GM12875 (cell line): ENCODE measurements at regions not wholly inside any gene's neighbourhood (a gene's known extent, or its start where the extent isn't known, plus 50 kb on each side); places are given as distances from the start of the nearest gene placed in this dataset.

Experiments
- H3K4me3 ChIP-seq: one replicate; pipeline ENCODE4 v1.5.1; 2011; ENCODE audit warnings: low read depth, low read length, control low read depth
- TF ChIP-seq, protein P1 (sequence below): IDR thresholded peaks from 2 replicates; pipeline ENCODE4 v1.5.1; 2011; ENCODE audit warnings: low read depth, mild to moderate bottlenecking, control low read depth, inconsistent platforms, low read length, moderate library complexity, borderline replicate concordance; ENCODE audit not compliant: insufficient read depth

DNA sequence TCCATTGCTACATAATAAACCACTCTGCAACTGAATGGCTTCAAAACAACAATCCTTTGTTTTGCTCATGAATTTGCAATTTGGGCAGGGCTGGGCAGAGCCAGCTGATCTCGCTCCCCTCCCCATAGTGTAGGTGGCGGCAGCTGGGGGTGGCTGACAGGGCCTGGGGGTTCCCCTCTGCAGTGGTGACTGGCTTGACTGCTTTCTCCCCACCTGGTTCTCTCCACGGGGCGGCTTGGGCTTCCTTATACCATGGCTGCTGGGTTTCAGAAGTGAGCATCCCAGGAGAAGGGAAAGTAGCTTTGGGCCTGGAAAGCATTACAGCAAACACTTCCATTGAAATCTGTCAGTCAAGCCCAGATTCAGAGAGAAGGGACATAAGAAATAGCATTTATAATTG lies 129.7 kb upstream of the ZBTB40 start:
- H3K4me3 ChIP-seq: no peak overlapping the region
- TF ChIP-seq, protein P1, sequence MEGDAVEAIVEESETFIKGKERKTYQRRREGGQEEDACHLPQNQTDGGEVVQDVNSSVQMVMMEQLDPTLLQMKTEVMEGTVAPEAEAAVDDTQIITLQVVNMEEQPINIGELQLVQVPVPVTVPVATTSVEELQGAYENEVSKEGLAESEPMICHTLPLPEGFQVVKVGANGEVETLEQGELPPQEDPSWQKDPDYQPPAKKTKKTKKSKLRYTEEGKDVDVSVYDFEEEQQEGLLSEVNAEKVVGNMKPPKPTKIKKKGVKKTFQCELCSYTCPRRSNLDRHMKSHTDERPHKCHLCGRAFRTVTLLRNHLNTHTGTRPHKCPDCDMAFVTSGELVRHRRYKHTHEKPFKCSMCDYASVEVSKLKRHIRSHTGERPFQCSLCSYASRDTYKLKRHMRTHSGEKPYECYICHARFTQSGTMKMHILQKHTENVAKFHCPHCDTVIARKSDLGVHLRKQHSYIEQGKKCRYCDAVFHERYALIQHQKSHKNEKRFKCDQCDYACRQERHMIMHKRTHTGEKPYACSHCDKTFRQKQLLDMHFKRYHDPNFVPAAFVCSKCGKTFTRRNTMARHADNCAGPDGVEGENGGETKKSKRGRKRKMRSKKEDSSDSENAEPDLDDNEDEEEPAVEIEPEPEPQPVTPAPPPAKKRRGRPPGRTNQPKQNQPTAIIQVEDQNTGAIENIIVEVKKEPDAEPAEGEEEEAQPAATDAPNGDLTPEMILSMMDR: no peak

DNA sequence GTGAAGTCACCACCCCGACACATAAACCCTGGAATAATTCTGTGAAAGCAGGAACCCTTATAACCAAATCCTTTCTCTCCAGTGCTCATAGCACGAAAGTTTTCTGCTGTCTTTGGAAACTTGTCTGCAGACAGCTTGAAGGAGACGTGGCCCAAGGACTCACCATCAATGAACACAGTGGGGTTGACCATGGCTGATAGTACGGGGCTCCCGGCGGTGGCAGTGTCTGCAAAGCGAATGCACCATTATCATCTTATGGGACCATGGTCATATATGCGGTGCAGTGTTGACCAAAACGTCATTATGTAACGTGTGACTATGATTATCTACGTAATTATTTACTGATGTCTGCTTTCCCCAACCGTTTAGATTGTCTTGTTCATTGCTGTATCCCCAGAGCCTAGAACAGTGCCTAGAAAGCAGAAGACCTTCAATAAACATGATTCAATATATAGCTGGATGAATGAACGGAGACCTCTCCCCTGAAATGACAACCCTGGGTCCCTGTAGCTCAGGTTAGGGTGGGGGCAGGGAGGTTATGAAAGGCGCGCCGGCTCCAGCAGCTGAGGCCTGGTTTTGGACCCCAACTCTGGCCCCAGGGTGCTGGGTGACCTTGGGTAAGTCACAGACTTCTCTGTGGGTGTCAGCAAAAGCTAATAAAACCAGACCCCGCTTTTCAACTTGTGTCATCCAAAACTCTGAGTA lies 128.4 kb upstream of the ZBTB40 start:
- TF ChIP-seq, protein P1: no peak
- H3K4me3 ChIP-seq: no peak overlapping the region

- TF ChIP-seq, protein P1: no peak
- no peak overlapping the region for H3K4me3 ChIP-seq
Observed at GRCh38 chr1:22323846-22324504, 127.7 kb upstream of the ZBTB40 start.

DNA sequence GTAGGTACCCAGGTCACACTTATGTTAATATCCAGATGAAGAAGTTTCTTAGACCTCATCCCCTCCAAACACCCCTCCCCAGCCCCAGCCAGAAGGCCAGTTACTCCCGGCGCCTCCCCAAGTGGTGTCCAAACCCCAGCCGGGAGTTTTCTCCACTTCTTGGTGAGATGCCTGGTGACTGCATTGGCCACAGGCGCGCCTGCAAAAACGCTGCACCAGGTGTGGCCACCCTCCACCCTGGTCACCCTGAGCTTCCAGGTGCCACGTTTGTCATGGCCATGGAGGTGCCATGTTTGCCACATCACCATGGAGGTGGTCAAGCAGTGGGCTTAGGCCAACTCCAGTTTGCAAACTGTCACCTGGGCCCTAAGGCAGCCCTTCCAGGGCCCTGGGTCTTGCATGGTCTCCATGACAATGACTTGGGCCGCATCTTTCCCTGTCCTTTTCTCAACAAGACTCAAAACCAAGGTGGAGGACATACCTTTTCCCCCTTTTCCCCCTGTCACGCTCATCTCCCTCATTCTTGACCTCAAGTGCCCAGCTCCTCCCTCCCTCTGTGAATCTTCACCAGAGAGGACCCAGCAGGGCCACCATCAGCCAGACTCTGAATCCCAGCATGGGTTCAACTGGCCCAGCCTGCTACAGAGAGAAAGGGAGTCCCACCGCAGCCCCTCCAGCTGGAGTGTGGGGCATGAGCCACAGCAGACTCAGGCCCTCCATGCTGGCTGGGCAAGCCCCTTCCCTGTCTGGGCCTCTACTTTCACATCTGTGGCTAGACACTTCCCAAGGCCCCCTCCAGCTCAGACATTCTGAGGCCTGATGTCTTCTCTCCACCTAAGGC lies 125.9 kb upstream of the ZBTB40 start:
- no peak overlapping the region for H3K4me3 ChIP-seq
- TF ChIP-seq, protein P1: no peak

DNA sequence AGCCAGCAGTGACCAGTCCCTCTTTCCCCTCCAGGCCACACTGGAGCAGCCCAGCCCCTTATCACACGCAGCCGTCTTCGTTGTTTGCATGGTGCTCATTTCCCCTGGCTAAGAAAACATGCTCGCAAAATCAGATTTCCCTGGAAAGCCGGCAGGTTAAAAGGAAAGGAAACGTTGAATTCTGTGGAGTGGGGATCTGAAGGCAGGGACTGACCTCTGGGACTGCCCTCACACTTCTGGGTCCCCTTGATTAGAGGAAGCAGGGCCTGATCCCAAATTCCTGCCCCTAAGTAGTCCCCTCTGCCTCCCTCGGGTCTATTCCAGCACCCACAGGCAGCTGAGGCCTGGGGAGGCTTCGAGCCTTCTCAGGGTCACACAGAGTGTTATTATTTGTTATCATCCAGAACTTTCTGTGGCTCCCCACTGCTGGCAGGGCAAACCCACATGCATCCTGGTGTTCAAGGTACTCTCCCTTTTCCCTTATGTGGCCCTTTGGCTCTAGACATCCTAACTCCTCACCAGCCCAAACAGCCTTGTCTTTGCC lies 125.2 kb upstream of the ZBTB40 start:
- H3K4me3 ChIP-seq: no peak overlapping the region
- TF ChIP-seq, protein P1: no peak

DNA sequence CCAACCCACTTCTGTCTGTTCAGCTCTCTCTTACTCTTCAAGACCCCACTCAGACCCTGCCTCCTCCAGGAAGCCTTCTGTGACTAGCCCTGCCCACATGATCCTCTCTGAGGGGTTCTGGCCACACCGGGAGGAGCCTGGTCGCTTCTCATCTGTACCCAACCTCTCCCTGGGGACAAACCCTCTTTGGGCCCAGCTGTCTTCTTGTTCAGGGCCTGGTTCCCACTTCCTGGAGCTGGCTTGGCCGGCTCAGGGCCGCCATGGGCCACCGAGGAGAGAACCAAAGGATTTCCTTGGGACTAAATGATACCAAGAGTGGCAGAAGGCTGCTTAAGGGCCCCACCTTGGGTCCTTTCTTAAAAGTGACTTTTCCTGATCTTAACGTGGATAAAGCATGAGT lies 124.7 kb upstream of the ZBTB40 start:
- TF ChIP-seq, protein P1: no peak
- no peak overlapping the region for H3K4me3 ChIP-seq
